ENCODE measurements at regions not wholly inside any gene's neighbourhood (a gene's known extent, or its start where the extent isn't known, plus 50 kb on each side); places are given as distances from the start of the nearest gene placed in this dataset.

- no peak for DNase-seq (ENCODE audit: low spot score)
Observed at GRCh38 chr10:24010436-24010970, 198.4 kb upstream of the KIAA1217 start.

GRCh38 chr10:24012249-24012803, 196.6 kb upstream of the KIAA1217 start:
- no peak for DNase-seq (ENCODE audit: low spot score)

- DNase-seq (ENCODE audit: low spot score): no peak
Observed at GRCh38 chr10:24027107-24027506, 181.8 kb upstream of the KIAA1217 start.

- DNase-seq (ENCODE audit: low spot score): no peak
Observed at GRCh38 chr10:24034571-24034970, 174.4 kb upstream of the KIAA1217 start.

- no peak for DNase-seq (ENCODE audit: low spot score)
Observed at GRCh38 chr10:24035761-24036160, 173.2 kb upstream of the KIAA1217 start.

- no peak for DNase-seq (ENCODE audit: low spot score)
Observed at GRCh38 chr10:24039315-24039714, 169.6 kb upstream of the KIAA1217 start.

- no peak for DNase-seq (ENCODE audit: low spot score)
Observed at GRCh38 chr10:24039897-24040296, 169.0 kb upstream of the KIAA1217 start.

GRCh38 chr10:24041034-24041433, 167.9 kb upstream of the KIAA1217 start:
- DNase-seq (ENCODE audit: low spot score): no peak

- no peak for DNase-seq (ENCODE audit: low spot score)
Observed at GRCh38 chr10:24041834-24042233, 167.1 kb upstream of the KIAA1217 start.

GRCh38 chr10:24042884-24043283, 166.1 kb upstream of the KIAA1217 start:
- no peak for DNase-seq (ENCODE audit: low spot score)

- DNase-seq (ENCODE audit: low spot score): no peak
Observed at GRCh38 chr10:24046060-24046459, 162.9 kb upstream of the KIAA1217 start.

GRCh38 chr10:24047176-24047575, 161.8 kb upstream of the KIAA1217 start:
- no peak for DNase-seq (ENCODE audit: low spot score)

GRCh38 chr10:24054421-24054820, 154.5 kb upstream of the KIAA1217 start:
- DNase-seq (ENCODE audit: low spot score): no peak

GRCh38 chr10:24080207-24080606, 128.7 kb upstream of the KIAA1217 start:
- DNase-seq (ENCODE audit: low spot score): no peak

GRCh38 chr10:24086296-24087086, 122.4 kb upstream of the KIAA1217 start:
- DNase-seq (ENCODE audit: low spot score): no peak

- DNase-seq (ENCODE audit: low spot score): no peak
Observed at GRCh38 chr10:24091256-24091655, 117.7 kb upstream of the KIAA1217 start.

- no peak for DNase-seq (ENCODE audit: low spot score)
Observed at GRCh38 chr10:24096281-24096680, 112.7 kb upstream of the KIAA1217 start.

GRCh38 chr10:24097751-24098207, 111.2 kb upstream of the KIAA1217 start:
- no peak for DNase-seq (ENCODE audit: low spot score)

GRCh38 chr10:24104895-24105294, 104.0 kb upstream of the KIAA1217 start:
- DNase-seq (ENCODE audit: low spot score): no peak

GRCh38 chr10:24113901-24114300, 95.0 kb upstream of the KIAA1217 start:
- DNase-seq (ENCODE audit: low spot score): no peak

- no peak for DNase-seq (ENCODE audit: low spot score)
Observed at GRCh38 chr10:24114556-24114955, 94.4 kb upstream of the KIAA1217 start.

GRCh38 chr10:24115403-24115802, 93.5 kb upstream of the KIAA1217 start:
- DNase-seq (ENCODE audit: low spot score): no peak

- no peak for DNase-seq (ENCODE audit: low spot score)
Observed at GRCh38 chr10:24118246-24118645, 90.7 kb upstream of the KIAA1217 start.

- no peak for DNase-seq (ENCODE audit: low spot score)
Observed at GRCh38 chr10:24119896-24120295, 89.0 kb upstream of the KIAA1217 start.
